ENCODE measurements at regions not wholly inside any gene's neighbourhood (a gene's known extent, or its start where the extent isn't known, plus 50 kb on each side); places are given as distances from the start of the nearest gene placed in this dataset.
"Not testable (repeated sequence)": the region's sequence is repeated elsewhere in the genome, so short reads cannot be mapped to it uniquely, and the experiment has no call there.

- not testable (repeated sequence) for DNase-seq
Observed at GRCh38 chr9:42656789-42657188, 473.3 kb downstream of the SPATA31A6 start.

- not testable (repeated sequence) for DNase-seq
Observed at GRCh38 chr9:42657496-42657895, 474.0 kb downstream of the SPATA31A6 start.

- not testable (repeated sequence) for DNase-seq
Observed at GRCh38 chr9:42697146-42697545, 513.7 kb downstream of the SPATA31A6 start.

GRCh38 chr9:42702890-42703289 is 519.4 kb downstream of the SPATA31A6 start:
- DNase-seq: not testable (repeated sequence)

- peak; percentile 14 for DNase-seq
Observed at GRCh38 chr9:42724841-42725835, 541.7 kb downstream of the SPATA31A6 start.

- peak; percentile 71 for DNase-seq
Observed at GRCh38 chr9:42743030-42743814, 559.8 kb downstream of the SPATA31A6 start.

- DNase-seq: not testable (repeated sequence)
Observed at GRCh38 chr9:42757251-42757650, 573.8 kb downstream of the SPATA31A6 start.

GRCh38 chr9:42759320-42759719 is 575.9 kb downstream of the SPATA31A6 start:
- DNase-seq: not testable (repeated sequence)

GRCh38 chr9:42782201-42782600 is 598.7 kb downstream of the SPATA31A6 start:
- DNase-seq: not testable (repeated sequence)

- not testable (repeated sequence) for DNase-seq
Observed at GRCh38 chr9:42792725-42793124, 609.3 kb downstream of the SPATA31A6 start.

- not testable (repeated sequence) for DNase-seq
Observed at GRCh38 chr9:42798571-42798970, 615.1 kb downstream of the SPATA31A6 start.

GRCh38 chr9:42802716-42803115 is 619.3 kb downstream of the SPATA31A6 start:
- not testable (repeated sequence) for DNase-seq

GRCh38 chr9:42806674-42807073 is 623.2 kb downstream of the SPATA31A6 start:
- not testable (repeated sequence) for DNase-seq

- not testable (repeated sequence) for DNase-seq
Observed at GRCh38 chr9:42821468-42821867, 638.0 kb downstream of the SPATA31A6 start.

GRCh38 chr9:42848156-42848555 is 664.7 kb downstream of the SPATA31A6 start:
- DNase-seq: not testable (repeated sequence)

GRCh38 chr9:42850896-42851693 is 667.6 kb downstream of the SPATA31A6 start:
- not testable (repeated sequence) for DNase-seq

GRCh38 chr9:42851701-42852100 is 668.2 kb downstream of the SPATA31A6 start:
- not testable (repeated sequence) for DNase-seq

- peak; percentile 3 for DNase-seq
Observed at GRCh38 chr9:42852133-42852930, 668.9 kb downstream of the SPATA31A6 start.

GRCh38 chr9:42860133-42860532 is 676.7 kb downstream of the SPATA31A6 start:
- not testable (repeated sequence) for DNase-seq

GRCh38 chr9:42862465-42862864 is 679.0 kb downstream of the SPATA31A6 start:
- not testable (repeated sequence) for DNase-seq
